ENCODE measurements at regions not wholly inside any gene's neighbourhood (a gene's known extent, or its start where the extent isn't known, plus 50 kb on each side); places are given as distances from the start of the nearest gene placed in this dataset.

DNA sequence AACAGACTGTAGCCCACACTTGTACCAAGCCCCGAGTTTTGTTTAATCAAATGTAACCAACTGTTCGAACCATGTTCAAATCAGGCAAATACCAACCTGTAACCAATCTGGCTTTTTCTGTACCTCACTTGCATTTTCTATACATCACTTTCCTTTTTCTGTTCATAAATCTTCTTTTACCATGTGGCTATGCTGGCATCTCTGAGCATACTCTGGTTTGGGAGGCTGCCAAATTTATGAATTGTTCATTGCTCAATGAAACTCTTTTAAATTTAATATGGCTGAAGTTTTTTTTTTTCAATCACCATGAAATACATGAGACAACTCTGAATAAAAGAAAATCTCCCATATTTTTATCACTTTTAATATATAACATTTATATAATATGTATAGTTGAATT lies 256.1 kb downstream of the SLITRK6 start:
- intact Hi-C loops (cut with DNase I): no loop called here
- H3K4me1 ChIP-seq: no peaks in the 10 kb centered on the region
- H3K36me3 ChIP-seq: no peaks in the 10 kb centered on the region
- DNase-seq: no peak
- H3K4me3 ChIP-seq: no peak overlapping the region
- no peak overlapping the region for H3K27ac ChIP-seq
- peaks cover 0 to 2% (median 0%) of the 10 kb centered on the region in 3 donors for H3K9me3 ChIP-seq
- 37 to 43% methylated on average over 2 of the region's 2 CpGs for WGBS, 2 donors
- TF ChIP-seq POLR2A (IDR thresholded peaks at IDR 0.05): no peak
- TF ChIP-seq, protein P1, sequence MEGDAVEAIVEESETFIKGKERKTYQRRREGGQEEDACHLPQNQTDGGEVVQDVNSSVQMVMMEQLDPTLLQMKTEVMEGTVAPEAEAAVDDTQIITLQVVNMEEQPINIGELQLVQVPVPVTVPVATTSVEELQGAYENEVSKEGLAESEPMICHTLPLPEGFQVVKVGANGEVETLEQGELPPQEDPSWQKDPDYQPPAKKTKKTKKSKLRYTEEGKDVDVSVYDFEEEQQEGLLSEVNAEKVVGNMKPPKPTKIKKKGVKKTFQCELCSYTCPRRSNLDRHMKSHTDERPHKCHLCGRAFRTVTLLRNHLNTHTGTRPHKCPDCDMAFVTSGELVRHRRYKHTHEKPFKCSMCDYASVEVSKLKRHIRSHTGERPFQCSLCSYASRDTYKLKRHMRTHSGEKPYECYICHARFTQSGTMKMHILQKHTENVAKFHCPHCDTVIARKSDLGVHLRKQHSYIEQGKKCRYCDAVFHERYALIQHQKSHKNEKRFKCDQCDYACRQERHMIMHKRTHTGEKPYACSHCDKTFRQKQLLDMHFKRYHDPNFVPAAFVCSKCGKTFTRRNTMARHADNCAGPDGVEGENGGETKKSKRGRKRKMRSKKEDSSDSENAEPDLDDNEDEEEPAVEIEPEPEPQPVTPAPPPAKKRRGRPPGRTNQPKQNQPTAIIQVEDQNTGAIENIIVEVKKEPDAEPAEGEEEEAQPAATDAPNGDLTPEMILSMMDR (IDR thresholded peaks at IDR 0.05): no peak
- H3K27me3 ChIP-seq: no peaks in the 10 kb centered on the region

- no peaks in the 10 kb centered on the region for H3K9me3 ChIP-seq
- WGBS, 2 donors: 58 to 76% methylated on average over 2 of the region's 2 CpGs
- intact Hi-C loops (cut with DNase I): no loop called here
- no peak for TF ChIP-seq POLR2A (IDR thresholded peaks at IDR 0.05)
- TF ChIP-seq, protein P1 (IDR thresholded peaks at IDR 0.05): no peak
- no peaks in the 10 kb centered on the region for H3K4me1 ChIP-seq
- no peak overlapping the region for H3K4me3 ChIP-seq
- no peak for DNase-seq
- H3K36me3 ChIP-seq: no peaks in the 10 kb centered on the region
- no peaks in the 10 kb centered on the region for H3K27me3 ChIP-seq
- no peak overlapping the region for H3K27ac ChIP-seq
These were observed 257.7 kb downstream of the SLITRK6 start for GRCh38 chr13:85541476-85541875.

GRCh38 chr13:85538957-85539356 lies 260.3 kb downstream of the SLITRK6 start:
- TF ChIP-seq, protein P1 (IDR thresholded peaks at IDR 0.05): no peak
- TF ChIP-seq POLR2A (IDR thresholded peaks at IDR 0.05): no peak
- Histone ChIP-seq H3K27ac (no peak overlapping the region), H3K9me3 (no peaks in the 10 kb centered on the region), H3K27me3 (no peaks in the 10 kb centered on the region), H3K4me3 (no peak overlapping the region), H3K36me3 (no peaks in the 10 kb centered on the region), H3K4me1 (no peaks in the 10 kb centered on the region)
- no peak for DNase-seq
- 55 to 74% methylated on average over 4 of the region's 4 CpGs for WGBS, 2 donors
- intact Hi-C loops (cut with DNase I): no loop called here

DNA sequence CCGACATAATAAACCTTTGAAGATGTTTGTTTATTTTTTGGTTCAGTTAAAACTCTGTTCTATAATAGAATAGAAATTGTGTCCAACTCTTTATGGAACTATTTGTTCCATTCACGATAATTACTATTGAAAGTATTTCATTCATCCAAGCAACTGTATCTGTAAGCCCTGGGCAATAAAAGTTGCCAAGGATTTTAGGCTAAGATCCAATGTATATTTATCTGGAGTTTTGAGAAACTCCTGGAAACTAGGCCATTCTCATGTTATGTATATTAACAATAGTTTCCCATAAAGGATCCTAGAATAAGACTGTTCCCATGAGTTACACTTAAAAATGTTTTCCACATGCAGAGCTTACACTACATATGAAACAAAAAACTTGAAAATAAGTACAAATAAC lies 261.6 kb downstream of the SLITRK6 start:
- no peak for TF ChIP-seq POLR2A (IDR thresholded peaks at IDR 0.05)
- TF ChIP-seq, protein P1 (IDR thresholded peaks at IDR 0.05): no peak
- WGBS, 2 donors: 20 to 27% methylated on average over 2 of the region's 2 CpGs

GRCh38 chr13:85536706-85537105 lies 262.5 kb downstream of the SLITRK6 start:
- intact Hi-C loops (cut with DNase I): no loop called here
- WGBS, 2 donors: 75 to 88% methylated on average over 1 of the region's 1 CpG
- Histone ChIP-seq H3K4me1 (no peaks in the 10 kb centered on the region), H3K9me3 (no peaks in the 10 kb centered on the region), H3K4me3 (no peak overlapping the region), H3K27ac (no peak overlapping the region), H3K27me3 (no peaks in the 10 kb centered on the region), H3K36me3 (no peaks in the 10 kb centered on the region)
- DNase-seq: no peak
- TF ChIP-seq, protein P1 (IDR thresholded peaks at IDR 0.05): no peak
- TF ChIP-seq POLR2A (IDR thresholded peaks at IDR 0.05): no peak

More for the DNA sequence above, 261.6 kb downstream of the SLITRK6 start:
- Histone ChIP-seq H3K9me3 (no peaks in the 10 kb centered on the region), H3K36me3 (no peaks in the 10 kb centered on the region), H3K27ac (no peak overlapping the region), H3K27me3 (no peaks in the 10 kb centered on the region), H3K4me3 (no peak overlapping the region), H3K4me1 (no peaks in the 10 kb centered on the region)
- DNase-seq: no peak
- intact Hi-C loops (cut with DNase I): no loop called here

Measured in esophagus squamous epithelium (tissue), 5 donors.